Effector memory CD8-positive, alpha-beta T cell (primary cell): ENCODE measurements at regions not wholly inside any gene's neighbourhood (a gene's known extent, or its start where the extent isn't known, plus 50 kb on each side); places are given as distances from the start of the nearest gene placed in this dataset.

ENCODE experiments used
- ATAC-seq: fragments of 150-1000 bp; cut with Tn5 transposase; replicated peaks from 2 replicates; pipeline ENCODE4 v1.10.0; 2021; ENCODE audit warnings: mild to moderate bottlenecking, moderate library complexity
- DNase-seq, 3 experiments: peaks; one replicate each; pipeline ENCODE4 v3.0.0; 2021
- H3K27ac Mint-ChIP-seq, 2 donors: one replicate each; pipeline ENCODE4 v1.8.0; 2022; ENCODE audit warnings: mild to moderate bottlenecking in 2 of 2, mixed read lengths in 2 of 2, moderate library complexity in 2 of 2
- H3K27me3 Mint-ChIP-seq, 2 donors: one replicate each; pipeline ENCODE4 v1.8.0; 2022; ENCODE audit warnings: mixed read lengths in 2 of 2
- H3K36me3 Mint-ChIP-seq: one replicate; pipeline ENCODE4 v1.8.0; 2022; ENCODE audit warnings: mild to moderate bottlenecking, moderate library complexity, mixed read lengths; ENCODE audit not compliant: insufficient read depth
- H3K4me1 Mint-ChIP-seq, 2 donors: one replicate each; pipeline ENCODE4 v1.8.0; 2022; ENCODE audit warnings: low read depth in 2 of 2, mixed read lengths in 2 of 2
- H3K4me3 Mint-ChIP-seq, 2 donors: one replicate each; pipeline ENCODE4 v1.8.0; 2022; ENCODE audit warnings: mild to moderate bottlenecking in 2 of 2, mixed read lengths in 2 of 2, moderate library complexity in 2 of 2
- H3K9me3 Mint-ChIP-seq, 2 donors: one replicate each; pipeline ENCODE4 v1.8.0; 2022; ENCODE audit warnings: mixed read lengths in 2 of 2

DNA sequence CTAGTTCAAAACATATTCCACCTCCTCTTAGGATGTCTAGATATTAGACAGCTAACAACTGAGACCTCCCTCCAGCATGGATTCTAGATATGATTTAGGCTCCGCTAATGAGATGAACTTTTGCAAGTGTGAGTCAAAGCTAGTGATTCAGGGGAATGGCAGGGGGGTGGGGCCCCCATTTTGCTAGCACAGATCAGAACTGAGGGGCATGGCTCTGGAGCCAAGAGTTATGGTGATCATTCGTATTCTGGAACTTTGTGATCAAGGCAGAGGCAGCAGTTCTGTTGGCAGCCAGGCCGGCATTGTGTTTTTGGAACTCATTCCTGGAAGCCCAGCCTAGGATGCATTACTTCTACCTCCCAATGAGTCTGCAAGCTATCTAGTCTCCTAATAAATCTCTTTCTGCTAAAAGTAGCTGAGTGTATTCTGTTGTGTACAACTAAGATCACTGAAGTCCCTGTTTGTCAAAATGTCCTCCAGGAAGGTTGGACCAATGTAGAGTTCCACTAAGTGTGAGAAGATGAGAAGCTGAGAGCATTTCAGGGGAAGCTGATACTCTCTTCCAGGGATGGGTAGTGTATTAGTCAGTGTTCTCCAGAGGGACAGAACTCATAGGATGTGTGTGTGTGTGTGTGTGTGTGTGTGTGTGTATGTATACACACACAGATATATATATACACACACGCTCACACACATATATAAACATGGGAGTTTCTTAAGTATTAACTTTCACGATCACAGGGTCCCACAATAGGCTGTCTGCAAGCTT lies 312.7 kb downstream of the TLE3 start:
- DNase-seq (no peak), ATAC-seq (no peak)
- Mint-ChIP-seq H3K27ac (no peak overlapping the region), H3K4me1 (peaks cover 9 to 10% of the 10 kb centered on the region in 2 donors), H3K4me3 (no peak overlapping the region), H3K27me3 (peaks cover 0 to 65% of the 10 kb centered on the region in 2 donors), H3K36me3 (no peaks in the 10 kb centered on the region), H3K9me3 (no peaks in the 10 kb centered on the region)

GRCh38 chr15:69786136-69786701 lies 311.5 kb downstream of the TLE3 start:
- H3K4me1 Mint-ChIP-seq, result peaks cover 8 to 9% of the 10 kb centered on the region in 2 donors
- DNase-seq, result no peak
- H3K27me3 Mint-ChIP-seq, result peaks cover 0 to 69% of the 10 kb centered on the region in 2 donors
- no peaks in the 10 kb centered on the region for H3K36me3 Mint-ChIP-seq
- H3K27ac Mint-ChIP-seq, result no peak overlapping the region
- no peaks in the 10 kb centered on the region for H3K9me3 Mint-ChIP-seq
- ATAC-seq, result no peak
- no peak overlapping the region for H3K4me3 Mint-ChIP-seq

DNA sequence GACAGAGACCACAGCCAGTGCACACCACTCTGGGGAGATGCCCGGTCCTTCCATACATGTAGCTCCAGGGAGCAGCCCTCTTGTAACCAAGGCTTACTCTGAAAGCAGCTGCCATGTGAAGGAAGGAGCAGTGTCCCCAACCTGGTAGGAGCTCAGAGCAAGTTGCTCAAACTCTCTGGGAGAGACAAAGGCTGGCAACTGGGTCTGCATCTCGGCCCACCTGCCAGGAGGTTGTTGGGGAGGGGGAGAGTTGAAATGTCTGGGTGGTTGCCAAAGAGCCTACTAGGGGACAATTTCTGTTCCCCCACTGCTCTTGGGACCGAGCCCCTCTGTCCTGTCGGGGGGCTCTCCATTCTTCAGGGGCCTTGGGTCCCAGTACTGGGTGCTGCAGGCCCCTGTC lies 309.9 kb downstream of the TLE3 start:
- H3K9me3 Mint-ChIP-seq, result no peaks in the 10 kb centered on the region
- no peak overlapping the region for H3K27ac Mint-ChIP-seq
- H3K27me3 Mint-ChIP-seq, result peaks cover 0 to 74% of the 10 kb centered on the region in 2 donors
- DNase-seq, result no peak
- H3K4me1 Mint-ChIP-seq, result peaks cover 0 to 4% of the 10 kb centered on the region in 2 donors
- H3K36me3 Mint-ChIP-seq, result no peaks in the 10 kb centered on the region
- H3K4me3 Mint-ChIP-seq, result no peak overlapping the region
- ATAC-seq, result no peak

GRCh38 chr15:69789648-69790393 lies 307.9 kb downstream of the TLE3 start:
- no peak for ATAC-seq
- Mint-ChIP-seq H3K27ac (no peak overlapping the region), H3K27me3 (peaks cover 0 to 59% of the 10 kb centered on the region in 2 donors), H3K4me1 (no peaks in the 10 kb centered on the region), H3K9me3 (no peaks in the 10 kb centered on the region), H3K4me3 (no peak overlapping the region), H3K36me3 (peaks cover 2% of the 10 kb centered on the region)
- no peak for DNase-seq

DNA sequence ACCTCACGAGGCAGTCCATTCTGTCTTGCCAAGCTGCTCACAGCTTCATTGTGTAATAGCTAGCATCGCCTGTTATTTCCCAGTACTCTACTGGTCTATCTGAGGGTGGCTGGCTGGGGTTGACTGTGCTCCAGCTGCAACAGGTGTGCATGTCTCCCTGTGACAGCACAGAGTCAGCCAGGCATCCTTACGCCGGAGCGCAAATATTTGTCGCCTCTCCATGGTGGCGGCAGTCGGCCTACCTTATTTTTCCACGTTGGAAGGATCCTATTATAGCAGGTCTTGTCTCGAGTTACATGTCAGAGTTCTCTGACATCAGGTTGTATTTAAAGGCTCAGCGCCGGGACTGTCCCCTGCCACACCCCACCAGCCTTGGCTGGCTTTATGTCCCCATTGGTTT lies 307.1 kb downstream of the TLE3 start:
- no peak overlapping the region for H3K4me3 Mint-ChIP-seq
- peaks cover 0 to 53% of the 10 kb centered on the region in 2 donors for H3K27me3 Mint-ChIP-seq
- H3K4me1 Mint-ChIP-seq, result no peaks in the 10 kb centered on the region
- H3K36me3 Mint-ChIP-seq, result peaks cover 5% of the 10 kb centered on the region
- ATAC-seq (no peak), DNase-seq (no peak)
- H3K9me3 Mint-ChIP-seq, result no peaks in the 10 kb centered on the region
- H3K27ac Mint-ChIP-seq, result no peak overlapping the region

GRCh38 chr15:69792823-69793222 lies 304.9 kb downstream of the TLE3 start:
- H3K4me1 Mint-ChIP-seq, result no peaks in the 10 kb centered on the region
- DNase-seq (no peak), ATAC-seq (no peak)
- H3K27ac Mint-ChIP-seq, result no peak overlapping the region
- H3K4me3 Mint-ChIP-seq, result no peak overlapping the region
- H3K27me3 Mint-ChIP-seq, result peaks cover 0 to 31% of the 10 kb centered on the region in 2 donors
- no peaks in the 10 kb centered on the region for H3K9me3 Mint-ChIP-seq
- H3K36me3 Mint-ChIP-seq, result peaks cover 5% of the 10 kb centered on the region

- no peak for ATAC-seq
- H3K36me3 Mint-ChIP-seq, result peaks cover 5% of the 10 kb centered on the region
- H3K4me3 Mint-ChIP-seq, result no peak overlapping the region
- H3K27ac Mint-ChIP-seq, result no peak overlapping the region
- H3K9me3 Mint-ChIP-seq, result no peaks in the 10 kb centered on the region
- peaks cover 0 to 2% of the 10 kb centered on the region in 2 donors for H3K4me1 Mint-ChIP-seq
- no peak for DNase-seq
- H3K27me3 Mint-ChIP-seq, result peaks cover 0 to 31% of the 10 kb centered on the region in 2 donors
Observed at GRCh38 chr15:69793431-69793780, 304.3 kb downstream of the TLE3 start.

DNA sequence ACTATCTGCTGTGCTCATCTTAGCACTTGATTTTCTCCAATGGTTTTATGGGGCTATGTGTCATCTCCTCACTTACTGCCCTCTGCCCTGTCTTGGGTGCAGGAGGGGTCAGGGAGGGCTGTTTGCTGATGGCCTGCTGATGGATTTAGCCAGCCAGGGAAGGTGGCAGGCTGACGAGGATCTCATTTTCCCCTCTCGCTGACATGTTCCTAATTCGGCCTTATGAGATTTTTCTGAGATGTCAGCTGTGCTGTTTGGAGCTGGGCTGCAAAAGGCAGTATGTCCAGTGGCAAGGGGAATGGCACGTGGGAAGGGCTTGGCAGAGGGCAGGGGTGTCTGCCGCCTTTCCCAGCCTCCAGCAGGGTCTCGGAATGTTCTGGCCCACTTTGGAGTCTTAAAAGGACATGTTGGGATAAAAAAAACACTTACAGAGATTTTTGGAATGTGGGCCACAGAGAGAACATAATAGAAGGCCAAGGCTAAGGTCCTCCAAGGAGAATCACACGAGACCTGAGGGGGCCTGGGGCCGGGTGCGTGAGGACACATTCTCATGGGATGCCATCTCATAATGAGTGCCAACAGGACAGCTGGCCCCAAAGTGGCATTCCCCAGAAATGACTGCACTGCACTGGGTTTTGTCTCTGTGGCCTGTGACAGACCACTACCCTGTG lies 303.8 kb downstream of the TLE3 start:
- no peak overlapping the region for H3K27ac Mint-ChIP-seq

DNA sequence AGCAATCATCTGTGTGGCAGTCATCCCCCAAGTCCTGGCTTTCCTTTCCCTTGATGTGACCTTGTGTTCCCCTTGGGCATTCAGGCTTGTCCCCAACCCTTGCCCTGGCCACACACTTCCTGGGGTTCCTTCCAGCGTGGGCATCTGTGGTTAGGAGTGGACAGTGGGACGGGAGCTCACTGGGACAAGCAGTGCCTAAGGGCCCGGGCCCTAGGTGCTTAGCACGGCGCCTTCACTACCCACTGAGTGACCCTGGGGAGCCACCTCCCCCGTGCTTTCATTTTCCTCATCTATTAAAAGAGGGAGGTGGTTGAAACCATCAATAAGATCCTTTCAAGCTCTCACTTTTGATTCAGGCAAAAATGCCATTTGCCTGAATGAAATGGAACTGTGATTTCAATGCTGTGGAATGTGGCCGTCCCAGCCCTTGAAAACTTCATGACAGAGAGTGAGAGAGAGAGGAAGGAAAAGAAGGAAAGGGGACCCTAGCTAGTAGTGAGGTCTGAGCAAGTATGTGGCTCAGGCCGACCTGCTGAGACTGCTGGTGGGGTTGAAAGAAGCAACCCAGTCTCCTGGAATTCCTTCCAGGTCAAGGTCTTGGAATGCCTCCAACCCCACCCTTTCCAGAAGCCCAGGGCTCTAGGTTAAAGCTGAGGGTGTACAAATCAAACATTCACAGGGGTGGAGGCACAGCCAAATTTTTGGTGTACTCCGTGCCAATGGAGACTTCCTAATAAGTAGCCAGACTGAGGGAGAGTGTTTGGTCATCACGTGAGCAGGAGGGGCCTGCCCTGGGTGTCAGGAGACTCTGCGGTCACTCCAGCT lies 302.9 kb downstream of the TLE3 start:
- H3K36me3 Mint-ChIP-seq, result peaks cover 5% of the 10 kb centered on the region
- no peaks in the 10 kb centered on the region for H3K9me3 Mint-ChIP-seq
- no peak overlapping the region for H3K27ac Mint-ChIP-seq
- peaks cover 0 to 18% of the 10 kb centered on the region in 2 donors for H3K27me3 Mint-ChIP-seq
- no peak for ATAC-seq
- no peak overlapping the region for H3K4me3 Mint-ChIP-seq
- no peak for DNase-seq
- peaks cover 0 to 4% of the 10 kb centered on the region in 2 donors for H3K4me1 Mint-ChIP-seq

More for the DNA sequence above, 303.8 kb downstream of the TLE3 start:
- no peak for ATAC-seq
- no peak for DNase-seq
- Mint-ChIP-seq H3K4me3 (no peak overlapping the region), H3K27me3 (peaks cover 0 to 28% of the 10 kb centered on the region in 2 donors), H3K36me3 (peaks cover 5% of the 10 kb centered on the region), H3K4me1 (peaks cover 0 to 4% of the 10 kb centered on the region in 2 donors), H3K9me3 (no peaks in the 10 kb centered on the region)

GRCh38 chr15:69795601-69796000 lies 302.1 kb downstream of the TLE3 start:
- peaks cover 0 to 11% of the 10 kb centered on the region in 2 donors for H3K27me3 Mint-ChIP-seq
- no peak overlapping the region for H3K4me3 Mint-ChIP-seq
- H3K9me3 Mint-ChIP-seq, result no peaks in the 10 kb centered on the region
- peaks cover 5% of the 10 kb centered on the region for H3K36me3 Mint-ChIP-seq
- ATAC-seq (no peak), DNase-seq (no peak)
- no peak overlapping the region for H3K27ac Mint-ChIP-seq
- peaks cover 0 to 4% of the 10 kb centered on the region in 2 donors for H3K4me1 Mint-ChIP-seq

- Mint-ChIP-seq H3K36me3 (peaks cover 5% of the 10 kb centered on the region), H3K27ac (no peak overlapping the region), H3K4me1 (peaks cover 0 to 4% of the 10 kb centered on the region in 2 donors), H3K27me3 (no peaks in the 10 kb centered on the region), H3K9me3 (no peaks in the 10 kb centered on the region), H3K4me3 (no peak overlapping the region)
- DNase-seq (no peak), ATAC-seq (no peak)
Observed at GRCh38 chr15:69797051-69797595, 300.6 kb downstream of the TLE3 start.

- Mint-ChIP-seq H3K27me3 (no peaks in the 10 kb centered on the region), H3K36me3 (peaks cover 5% of the 10 kb centered on the region), H3K9me3 (no peaks in the 10 kb centered on the region), H3K4me1 (peaks cover 0 to 4% of the 10 kb centered on the region in 2 donors), H3K4me3 (no peak overlapping the region), H3K27ac (no peak overlapping the region)
- DNase-seq (no peak), ATAC-seq (no peak)
Observed at GRCh38 chr15:69797615-69798014, 300.1 kb downstream of the TLE3 start.
